ENCODE measurements at regions not wholly inside any gene's neighbourhood (a gene's known extent, or its start where the extent isn't known, plus 50 kb on each side); places are given as distances from the start of the nearest gene placed in this dataset.
"Not testable (repeated sequence)": the region's sequence is repeated elsewhere in the genome, so short reads cannot be mapped to it uniquely, and the experiment has no call there.

DNA sequence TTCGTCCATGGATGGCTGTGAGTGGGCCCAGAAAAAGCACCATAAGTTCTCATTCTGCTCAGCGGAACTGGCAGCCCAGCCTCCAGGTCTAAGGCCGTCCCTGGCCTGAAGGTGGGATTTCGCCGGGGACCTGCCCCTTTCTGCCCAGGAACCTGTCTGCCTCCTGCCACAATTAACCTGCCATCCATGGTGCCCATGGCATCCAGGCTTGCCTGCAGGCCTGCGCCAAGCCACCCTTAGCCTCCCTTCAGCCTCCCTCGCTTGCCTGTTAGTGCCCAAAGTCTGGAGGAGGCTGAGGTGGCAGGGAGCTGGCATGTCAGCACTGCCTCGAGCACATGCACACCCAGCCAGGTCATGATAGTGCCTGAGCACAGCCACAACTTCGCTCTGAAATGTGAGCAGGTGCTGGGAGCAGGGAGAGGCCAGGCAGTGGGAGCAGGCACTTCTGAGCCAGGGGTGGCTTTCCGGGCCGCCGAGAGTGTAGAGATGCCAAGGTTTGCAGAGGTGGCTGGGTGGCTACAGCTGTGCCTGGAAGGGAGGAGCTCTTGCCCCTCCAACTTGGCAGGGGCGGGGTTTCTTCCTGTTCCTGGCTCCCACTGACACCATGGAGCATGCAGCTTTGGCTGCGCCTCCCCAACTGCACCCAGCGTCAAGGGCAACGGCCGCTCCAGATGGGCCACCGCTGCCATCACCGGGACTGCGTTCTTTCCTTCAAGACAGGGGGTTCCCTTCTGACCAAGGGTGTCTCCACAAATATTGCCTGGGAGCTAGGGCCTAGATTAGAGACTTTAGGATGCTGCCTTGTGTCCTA, 648.9 kb upstream of the VRK2 start:
- H3K4me2 ChIP-seq (ENCODE audit: low read depth, low read length, poor library complexity, severe bottlenecking) = no peak overlapping the region

DNA sequence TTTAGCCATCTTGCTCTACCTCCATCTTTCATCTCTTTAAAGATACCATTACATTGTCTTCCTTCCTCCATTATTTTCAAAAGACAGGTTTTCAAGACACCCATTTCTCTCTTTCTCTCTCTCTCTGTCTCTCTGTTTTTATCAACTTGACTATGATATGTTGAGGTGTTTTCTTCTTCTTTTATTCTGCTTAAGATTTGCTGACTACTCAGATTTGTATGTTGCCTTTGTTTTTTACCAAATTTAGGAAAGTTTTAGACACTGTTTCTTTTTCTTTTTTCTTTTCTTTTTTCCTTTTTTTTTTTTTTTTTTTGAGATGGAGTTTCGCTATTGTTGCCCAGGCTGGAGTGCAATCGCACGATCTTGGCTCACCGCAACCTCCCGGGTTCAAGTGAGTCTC, 647.5 kb upstream of the VRK2 start:
- no peaks in the 10 kb centered on the region; the same call in 1 of the 2 replicates for H3K9me2 ChIP-seq (replicated peaks; ENCODE audit: insufficient read depth, low read length)
- no peak overlapping the region for H3K4me2 ChIP-seq (ENCODE audit: low read depth, low read length, poor library complexity, severe bottlenecking)
- H3K36me3 ChIP-seq (ENCODE audit: insufficient read depth, low read length) = no peaks in the 10 kb centered on the region
- H3K9me3 ChIP-seq (ENCODE audit: low read length) = no peaks in the 10 kb centered on the region
- H3K27me3 ChIP-seq (ENCODE audit: low read length) = no peaks in the 10 kb centered on the region
- H3K4me3 ChIP-seq (ENCODE audit: low read length) = no peak overlapping the region
- H3K79me2 ChIP-seq (ENCODE audit: low read length) = no peaks in the 10 kb centered on the region
- H4K20me1 ChIP-seq (ENCODE audit: insufficient read depth, low read depth, low read length) = no peaks in the 10 kb centered on the region
- no peak overlapping the region for H2AFZ ChIP-seq (ENCODE audit: low read length)
- no peak overlapping the region for H3K27ac ChIP-seq (ENCODE audit: low read length)
- DNase-seq = no peak
- no peaks in the 10 kb centered on the region for H3K4me1 ChIP-seq (ENCODE audit: low read length)
- no peak overlapping the region for H3K9ac ChIP-seq (ENCODE audit: low read length)

More for the DNA sequence above, 648.9 kb upstream of the VRK2 start:
- H3K4me1 ChIP-seq (ENCODE audit: low read length) = no peaks in the 10 kb centered on the region
- H3K27me3 ChIP-seq (ENCODE audit: low read length) = no peaks in the 10 kb centered on the region
- H3K79me2 ChIP-seq (ENCODE audit: low read length) = no peaks in the 10 kb centered on the region
- H2AFZ ChIP-seq (ENCODE audit: low read length) = no peak overlapping the region
- no peaks in the 10 kb centered on the region for H3K9me3 ChIP-seq (ENCODE audit: low read length)
- no peak overlapping the region for H3K4me3 ChIP-seq (ENCODE audit: low read length)
- no peak overlapping the region for H3K9ac ChIP-seq (ENCODE audit: low read length)
- H3K27ac ChIP-seq (ENCODE audit: low read length) = no peak overlapping the region
- no peaks in the 10 kb centered on the region for H3K9me2 ChIP-seq (replicated peaks; ENCODE audit: insufficient read depth, low read length)
- no peaks in the 10 kb centered on the region for H4K20me1 ChIP-seq (ENCODE audit: insufficient read depth, low read depth, low read length)
- no peaks in the 10 kb centered on the region for H3K36me3 ChIP-seq (ENCODE audit: insufficient read depth, low read length)
- DNase-seq = no peak

- H3K27me3 ChIP-seq (ENCODE audit: low read length) = no peaks in the 10 kb centered on the region
- H3K36me3 ChIP-seq (ENCODE audit: insufficient read depth, low read length) = no peaks in the 10 kb centered on the region
- H3K9me3 ChIP-seq (ENCODE audit: low read length) = no peaks in the 10 kb centered on the region
- H3K4me1 ChIP-seq (ENCODE audit: low read length) = no peaks in the 10 kb centered on the region
- no peaks in the 10 kb centered on the region for H3K79me2 ChIP-seq (ENCODE audit: low read length)
- no peak overlapping the region for H3K4me3 ChIP-seq (ENCODE audit: low read length)
- no peak overlapping the region for H3K27ac ChIP-seq (ENCODE audit: low read length)
- peaks cover 6% of the 10 kb centered on the region; the same call in 1 of the 2 replicates for H3K9me2 ChIP-seq (replicated peaks; ENCODE audit: insufficient read depth, low read length)
- no peak overlapping the region for H3K4me2 ChIP-seq (ENCODE audit: low read depth, low read length, poor library complexity, severe bottlenecking)
- H3K9ac ChIP-seq (ENCODE audit: low read length) = no peak overlapping the region
- DNase-seq = no peak
- H4K20me1 ChIP-seq (ENCODE audit: insufficient read depth, low read depth, low read length) = no peaks in the 10 kb centered on the region
- no peak overlapping the region for H2AFZ ChIP-seq (ENCODE audit: low read length)
These were observed 644.5 kb upstream of the VRK2 start for GRCh38 chr2:57402096-57402495.

- no peaks in the 10 kb centered on the region for H3K4me1 ChIP-seq (ENCODE audit: low read length)
- DNase-seq = no peak
- H3K4me2 ChIP-seq (ENCODE audit: low read depth, low read length, poor library complexity, severe bottlenecking) = no peak overlapping the region
- no peaks in the 10 kb centered on the region for H3K79me2 ChIP-seq (ENCODE audit: low read length)
- H2AFZ ChIP-seq (ENCODE audit: low read length) = no peak overlapping the region
- H3K36me3 ChIP-seq (ENCODE audit: insufficient read depth, low read length) = no peaks in the 10 kb centered on the region
- no peak overlapping the region for H3K4me3 ChIP-seq (ENCODE audit: low read length)
- no peak overlapping the region for H3K9ac ChIP-seq (ENCODE audit: low read length)
- peaks cover 6% of the 10 kb centered on the region; the same call in 1 of the 2 replicates for H3K9me2 ChIP-seq (replicated peaks; ENCODE audit: insufficient read depth, low read length)
- no peaks in the 10 kb centered on the region for H3K9me3 ChIP-seq (ENCODE audit: low read length)
- H3K27ac ChIP-seq (ENCODE audit: low read length) = no peak overlapping the region
- H3K27me3 ChIP-seq (ENCODE audit: low read length) = no peaks in the 10 kb centered on the region
- no peaks in the 10 kb centered on the region for H4K20me1 ChIP-seq (ENCODE audit: insufficient read depth, low read depth, low read length)
These were observed 643.9 kb upstream of the VRK2 start for GRCh38 chr2:57402755-57403154.

- H3K27ac ChIP-seq (ENCODE audit: low read length) = no peak overlapping the region
- H4K20me1 ChIP-seq (ENCODE audit: insufficient read depth, low read depth, low read length) = no peaks in the 10 kb centered on the region
- no peak overlapping the region for H3K9ac ChIP-seq (ENCODE audit: low read length)
- H3K9me3 ChIP-seq (ENCODE audit: low read length) = no peaks in the 10 kb centered on the region; the same call in 1 of the 2 replicates
- no peaks in the 10 kb centered on the region for H3K79me2 ChIP-seq (ENCODE audit: low read length)
- peaks cover 6% of the 10 kb centered on the region; the same call in 1 of the 2 replicates for H3K9me2 ChIP-seq (replicated peaks; ENCODE audit: insufficient read depth, low read length)
- no peaks in the 10 kb centered on the region for H3K4me1 ChIP-seq (ENCODE audit: low read length)
- H3K36me3 ChIP-seq (ENCODE audit: insufficient read depth, low read length) = no peaks in the 10 kb centered on the region
- no peaks in the 10 kb centered on the region for H3K27me3 ChIP-seq (ENCODE audit: low read length)
- DNase-seq = no peak
- no peak overlapping the region for H3K4me2 ChIP-seq (ENCODE audit: low read depth, low read length, poor library complexity, severe bottlenecking)
- H3K4me3 ChIP-seq (ENCODE audit: low read length) = no peak overlapping the region
- no peak overlapping the region for H2AFZ ChIP-seq (ENCODE audit: low read length)
These were observed 638.8 kb upstream of the VRK2 start for GRCh38 chr2:57407772-57408201.

DNA sequence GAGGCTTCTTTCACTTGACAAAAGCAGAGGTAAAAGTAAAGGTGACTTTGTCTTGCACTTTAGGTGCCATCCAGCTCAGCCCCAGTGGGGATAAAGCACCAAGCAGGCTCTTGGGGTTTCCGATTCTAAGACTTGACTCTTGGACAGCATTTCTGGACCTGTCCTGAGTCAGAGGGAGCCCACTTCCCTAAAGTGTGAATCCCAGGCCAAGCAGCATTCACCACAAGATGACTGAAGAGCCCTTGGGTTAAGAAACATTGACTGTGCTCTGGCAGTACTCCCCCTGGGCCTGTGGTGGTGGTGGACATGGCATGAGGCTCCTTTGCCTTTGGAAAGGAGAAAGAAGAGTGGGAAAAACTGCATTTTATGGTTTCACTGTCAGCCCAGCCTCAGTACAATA, 638.0 kb upstream of the VRK2 start:
- Histone ChIP-seq H2AFZ (ENCODE audit: low read length) (no peak overlapping the region), H3K9me2 (replicated peaks; ENCODE audit: insufficient read depth, low read length) (0 out of 2 replicates have a peak, but pooled peaks cover 6% of the 10 kb centered on the region), H3K79me2 (ENCODE audit: low read length) (no peaks in the 10 kb centered on the region), H3K4me1 (ENCODE audit: low read length) (no peaks in the 10 kb centered on the region), H3K9me3 (ENCODE audit: low read length) (no peaks in the 10 kb centered on the region; the same call in 1 of the 2 replicates), H3K27me3 (ENCODE audit: low read length) (no peaks in the 10 kb centered on the region), H3K27ac (ENCODE audit: low read length) (no peak overlapping the region), H3K36me3 (ENCODE audit: insufficient read depth, low read length) (no peaks in the 10 kb centered on the region), H3K4me3 (ENCODE audit: low read length) (no peak overlapping the region), H4K20me1 (ENCODE audit: insufficient read depth, low read depth, low read length) (no peaks in the 10 kb centered on the region), H3K4me2 (ENCODE audit: low read depth, low read length, poor library complexity, severe bottlenecking) (no peak overlapping the region), H3K9ac (ENCODE audit: low read length) (no peak overlapping the region)
- DNase-seq = no peak

DNA sequence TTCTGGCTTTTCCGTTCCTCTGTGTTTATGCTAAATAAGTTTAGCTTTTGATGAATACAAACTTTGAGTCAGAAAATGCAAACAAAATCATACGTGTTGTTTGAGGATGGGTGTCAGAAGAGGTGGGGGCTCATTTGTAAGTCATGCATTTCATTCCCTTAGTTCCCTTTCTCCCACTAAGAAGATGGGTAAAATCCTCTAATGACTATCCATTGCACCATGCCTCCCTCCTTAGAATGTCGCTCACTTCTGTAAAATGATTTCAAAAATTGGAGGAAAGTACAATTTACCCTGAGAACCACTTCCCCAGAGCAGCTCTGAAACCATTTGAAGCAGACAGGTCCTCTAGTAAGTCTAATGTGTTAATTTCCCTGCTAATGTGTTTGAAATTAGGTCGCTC, 629.6 kb upstream of the VRK2 start:
- Histone ChIP-seq H3K9me3 (ENCODE audit: low read length) (no peaks in the 10 kb centered on the region; the same call in 1 of the 2 replicates), H3K9me2 (replicated peaks; ENCODE audit: insufficient read depth, low read length) (no peaks in the 10 kb centered on the region; the same call in 1 of the 2 replicates), H3K4me1 (ENCODE audit: low read length) (no peaks in the 10 kb centered on the region), H3K27ac (ENCODE audit: low read length) (no peak overlapping the region), H2AFZ (ENCODE audit: low read length) (no peak overlapping the region), H3K79me2 (ENCODE audit: low read length) (no peaks in the 10 kb centered on the region), H3K4me3 (ENCODE audit: low read length) (no peak overlapping the region), H3K4me2 (ENCODE audit: low read depth, low read length, poor library complexity, severe bottlenecking) (no peak overlapping the region), H4K20me1 (ENCODE audit: insufficient read depth, low read depth, low read length) (no peaks in the 10 kb centered on the region), H3K36me3 (ENCODE audit: insufficient read depth, low read length) (no peaks in the 10 kb centered on the region), H3K9ac (ENCODE audit: low read length) (no peak overlapping the region), H3K27me3 (ENCODE audit: low read length) (no peaks in the 10 kb centered on the region)
- DNase-seq = no peak

- not testable (repeated sequence) for H3K9ac ChIP-seq (ENCODE audit: low read length); H3K9me2 ChIP-seq (replicated peaks; ENCODE audit: insufficient read depth, low read length); H3K4me2 ChIP-seq (ENCODE audit: low read depth, low read length, poor library complexity, severe bottlenecking); H3K27ac ChIP-seq (ENCODE audit: low read length); H3K36me3 ChIP-seq (ENCODE audit: insufficient read depth, low read length); H3K79me2 ChIP-seq (ENCODE audit: low read length); H4K20me1 ChIP-seq (ENCODE audit: insufficient read depth, low read depth, low read length); H2AFZ ChIP-seq (ENCODE audit: low read length); H3K27me3 ChIP-seq (ENCODE audit: low read length); H3K4me3 ChIP-seq (ENCODE audit: low read length); H3K9me3 ChIP-seq (ENCODE audit: low read length); H3K4me1 ChIP-seq (ENCODE audit: low read length); DNase-seq
These were observed 627.7 kb upstream of the VRK2 start for GRCh38 chr2:57418859-57419346.

Data from Karpas-422 (cell line).